HL-60 (cell line): ENCODE measurements at regions not wholly inside any gene's neighbourhood (a gene's known extent, or its start where the extent isn't known, plus 50 kb on each side); places are given as distances from the start of the nearest gene placed in this dataset.

Source experiments
- GABPA ChIP-seq: IDR thresholded peaks from 2 replicates; pipeline ENCODE4 v1.6.1; 2012; ENCODE audit warnings: low read depth
- POLR2AphosphoS5 ChIP-seq: IDR thresholded peaks from 2 replicates; pipeline ENCODE4 v1.6.1; 2012; ENCODE audit warnings: low read depth
- SPI1 ChIP-seq: IDR thresholded peaks from 2 replicates; pipeline ENCODE4 v1.6.1; 2012; ENCODE audit warnings: low read depth, mild to moderate bottlenecking, borderline replicate concordance
- TF ChIP-seq, protein P1 (sequence below): IDR thresholded peaks from one replicate; pipeline ENCODE4 v1.5.1; 2011; ENCODE audit warnings: low read length, control low read depth, inconsistent platforms; ENCODE audit not compliant: insufficient read depth
- TF ChIP-seq, protein P2 (sequence below): IDR thresholded peaks from 2 replicates; pipeline ENCODE4 v1.6.1; 2012; ENCODE audit warnings: low read depth; ENCODE audit not compliant: insufficient replicate concordance

DNA sequence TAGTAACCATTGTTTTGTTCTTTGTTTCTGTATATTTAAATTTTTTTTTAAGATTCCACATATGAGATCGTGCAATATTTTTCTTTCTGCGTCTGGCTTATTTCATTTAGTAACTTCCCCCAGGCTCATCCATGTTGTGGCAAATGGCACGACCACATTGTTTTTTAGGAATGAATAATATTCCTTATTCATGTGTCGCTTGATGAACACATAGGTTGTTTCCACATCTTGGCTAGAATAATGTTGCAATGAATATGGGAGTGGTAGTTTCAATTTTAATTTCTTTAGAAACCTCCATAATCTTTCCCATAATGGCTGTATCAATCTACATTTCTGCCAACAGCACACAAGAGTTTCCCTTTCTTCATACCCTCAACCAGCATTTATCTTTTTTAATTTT, 166.8 kb upstream of the NR3C2 start:
- TF ChIP-seq, protein P1, sequence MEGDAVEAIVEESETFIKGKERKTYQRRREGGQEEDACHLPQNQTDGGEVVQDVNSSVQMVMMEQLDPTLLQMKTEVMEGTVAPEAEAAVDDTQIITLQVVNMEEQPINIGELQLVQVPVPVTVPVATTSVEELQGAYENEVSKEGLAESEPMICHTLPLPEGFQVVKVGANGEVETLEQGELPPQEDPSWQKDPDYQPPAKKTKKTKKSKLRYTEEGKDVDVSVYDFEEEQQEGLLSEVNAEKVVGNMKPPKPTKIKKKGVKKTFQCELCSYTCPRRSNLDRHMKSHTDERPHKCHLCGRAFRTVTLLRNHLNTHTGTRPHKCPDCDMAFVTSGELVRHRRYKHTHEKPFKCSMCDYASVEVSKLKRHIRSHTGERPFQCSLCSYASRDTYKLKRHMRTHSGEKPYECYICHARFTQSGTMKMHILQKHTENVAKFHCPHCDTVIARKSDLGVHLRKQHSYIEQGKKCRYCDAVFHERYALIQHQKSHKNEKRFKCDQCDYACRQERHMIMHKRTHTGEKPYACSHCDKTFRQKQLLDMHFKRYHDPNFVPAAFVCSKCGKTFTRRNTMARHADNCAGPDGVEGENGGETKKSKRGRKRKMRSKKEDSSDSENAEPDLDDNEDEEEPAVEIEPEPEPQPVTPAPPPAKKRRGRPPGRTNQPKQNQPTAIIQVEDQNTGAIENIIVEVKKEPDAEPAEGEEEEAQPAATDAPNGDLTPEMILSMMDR, result no peak
- TF ChIP-seq GABPA, result no peak
- no peak for TF ChIP-seq POLR2AphosphoS5
- TF ChIP-seq, protein P2, sequence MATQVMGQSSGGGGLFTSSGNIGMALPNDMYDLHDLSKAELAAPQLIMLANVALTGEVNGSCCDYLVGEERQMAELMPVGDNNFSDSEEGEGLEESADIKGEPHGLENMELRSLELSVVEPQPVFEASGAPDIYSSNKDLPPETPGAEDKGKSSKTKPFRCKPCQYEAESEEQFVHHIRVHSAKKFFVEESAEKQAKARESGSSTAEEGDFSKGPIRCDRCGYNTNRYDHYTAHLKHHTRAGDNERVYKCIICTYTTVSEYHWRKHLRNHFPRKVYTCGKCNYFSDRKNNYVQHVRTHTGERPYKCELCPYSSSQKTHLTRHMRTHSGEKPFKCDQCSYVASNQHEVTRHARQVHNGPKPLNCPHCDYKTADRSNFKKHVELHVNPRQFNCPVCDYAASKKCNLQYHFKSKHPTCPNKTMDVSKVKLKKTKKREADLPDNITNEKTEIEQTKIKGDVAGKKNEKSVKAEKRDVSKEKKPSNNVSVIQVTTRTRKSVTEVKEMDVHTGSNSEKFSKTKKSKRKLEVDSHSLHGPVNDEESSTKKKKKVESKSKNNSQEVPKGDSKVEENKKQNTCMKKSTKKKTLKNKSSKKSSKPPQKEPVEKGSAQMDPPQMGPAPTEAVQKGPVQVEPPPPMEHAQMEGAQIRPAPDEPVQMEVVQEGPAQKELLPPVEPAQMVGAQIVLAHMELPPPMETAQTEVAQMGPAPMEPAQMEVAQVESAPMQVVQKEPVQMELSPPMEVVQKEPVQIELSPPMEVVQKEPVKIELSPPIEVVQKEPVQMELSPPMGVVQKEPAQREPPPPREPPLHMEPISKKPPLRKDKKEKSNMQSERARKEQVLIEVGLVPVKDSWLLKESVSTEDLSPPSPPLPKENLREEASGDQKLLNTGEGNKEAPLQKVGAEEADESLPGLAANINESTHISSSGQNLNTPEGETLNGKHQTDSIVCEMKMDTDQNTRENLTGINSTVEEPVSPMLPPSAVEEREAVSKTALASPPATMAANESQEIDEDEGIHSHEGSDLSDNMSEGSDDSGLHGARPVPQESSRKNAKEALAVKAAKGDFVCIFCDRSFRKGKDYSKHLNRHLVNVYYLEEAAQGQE, result no peak
- no peak for TF ChIP-seq SPI1
